ENCODE measurements at regions not wholly inside any gene's neighbourhood (a gene's known extent, or its start where the extent isn't known, plus 50 kb on each side); places are given as distances from the start of the nearest gene placed in this dataset.

GRCh38 chr2:185279999-185280398, 458.6 kb upstream of the FSIP2 start:
- TF ChIP-seq CTCF (IDR thresholded peaks at IDR 0.05) = peak; percentile 69
- no peak for TF ChIP-seq EZH2phosphoT487 (IDR thresholded peaks at IDR 0.05)
